GM12878 (cell line): ENCODE measurements at regions not wholly inside any gene's neighbourhood (a gene's known extent, or its start where the extent isn't known, plus 50 kb on each side); places are given as distances from the start of the nearest gene placed in this dataset.

Experiments used
- ATAC-seq: fragments of 200-7000 bp; cut with Tn5 transposase; 3 replicates; pipeline ENCODE4 v1.9.1; 2020; ENCODE audit warnings: mild to moderate bottlenecking, moderate library complexity
- BruUV-seq: library from RNA; stranded (reverse); fragments of 400-500 nt; replicated peaks from 2 replicates; lab custom pipeline; 2021; lab: Mats Ljungman, UMichigan
- CTCF ChIA-PET: fragments of 300-600 bp; sonication (Branson Sonifier 250); formaldehyde crosslinking; extraction: SDS; loops from one replicate; lab custom pipeline; 2021; ENCODE audit warnings: inconsistent platforms; lab: Yijun Ruan, JAX
- POLR2A ChIA-PET: fragments of 350-600 bp; formaldehyde crosslinking; extraction: SDS; loops from one replicate; lab custom pipeline; 2021; ENCODE audit warnings: inconsistent platforms; lab: Charles Lee
- RAD21 ChIA-PET: fragments of 300-600 bp; sonication (Branson Sonifier 250); formaldehyde crosslinking; loops from one replicate; lab custom pipeline; 2023; ENCODE audit warnings: antibody characterized with exemption; ENCODE audit not compliant: unreplicated experiment; lab: Charles Lee
- SMC1A ChIA-PET: fragments of 300-600 bp; sonication (Branson Sonifier 250); formaldehyde crosslinking; loops from one replicate; lab custom pipeline; 2023; ENCODE audit not compliant: unreplicated experiment, uncharacterized antibody; lab: Charles Lee
- DNase-seq: peaks from one replicate; pipeline ENCODE4 v3.0.0-alpha.2; 2011; ENCODE audit warnings: low read depth, low spot score
- FAIRE-seq: peaks from 3 replicates; lab custom pipeline; 2011; peaks lifted over from hg19 to GRCh38; lab: Jason Lieb, UNC
- H2AFZ ChIP-seq: 2 replicates; pipeline ENCODE4 v1.6.0; 2011; ENCODE audit warnings: low read depth, low read length, control low read depth; ENCODE audit not compliant: control insufficient read depth
- H3K27ac ChIP-seq: 2 replicates; pipeline ENCODE4 v1.5.1; 2011; ENCODE audit warnings: control low read depth; ENCODE audit not compliant: control insufficient read depth, insufficient read depth
- H3K27me3 ChIP-seq, 2 experiments: replicated peaks in 1 of 2; 2 replicates each; pipeline versions ENCODE4 v1.6.0 to v1.6.1; 2011; ENCODE audit warnings: low read length in 1 of 2; ENCODE audit not compliant: control insufficient read depth in 2 of 2, insufficient read depth in 2 of 2
- H3K36me3 ChIP-seq, 2 experiments: 2 replicates each; pipeline ENCODE4 v1.5.1; 2011; ENCODE audit warnings: low read length in 1 of 2; ENCODE audit not compliant: control insufficient read depth in 2 of 2, insufficient read depth in 2 of 2
- H3K4me1 ChIP-seq: 2 replicates; pipeline ENCODE4 v1.6.1; 2011; ENCODE audit warnings: mild to moderate bottlenecking, low read length, moderate library complexity, mixed read lengths; ENCODE audit not compliant: control insufficient read depth, insufficient read depth
- H3K4me2 ChIP-seq: 2 replicates; pipeline ENCODE4 v1.6.0; 2011; ENCODE audit warnings: control low read depth; ENCODE audit not compliant: control insufficient read depth, insufficient read depth
- H3K4me3 ChIP-seq: fragments of 200-600 bp; sonication (generic); 2 replicates; pipeline ENCODE4 v1.5.1; 2016
- H3K79me2 ChIP-seq: 2 replicates; pipeline ENCODE4 v1.6.0; 2011; ENCODE audit warnings: low read length; ENCODE audit not compliant: control insufficient read depth, insufficient read depth
- H3K9ac ChIP-seq: 2 replicates; pipeline ENCODE4 v1.8.0; 2011; ENCODE audit warnings: low read length, control low read depth, mixed read lengths; ENCODE audit not compliant: control insufficient read depth, insufficient read depth
- H3K9me3 ChIP-seq: replicated peaks from 3 replicates; pipeline ENCODE4 v1.5.1; 2011; ENCODE audit warnings: mild to moderate bottlenecking, low read length; ENCODE audit not compliant: control insufficient read depth, insufficient read depth
- H4K20me1 ChIP-seq: 2 replicates; pipeline ENCODE4 v1.6.0; 2011; ENCODE audit not compliant: control insufficient read depth, insufficient read depth
- ATF7 ChIP-seq: fragments of 450-650 bp; IDR thresholded peaks from 2 replicates; pipeline ENCODE4 v1.6.1; 2016; ENCODE audit warnings: low read depth, mild to moderate bottlenecking
- CEBPB ChIP-seq, 2 experiments: fragments of 150-350 bp in 1 of 2; IDR thresholded peaks; 2 replicates each; pipeline ENCODE4 v1.6.1; 2012 to 2014; ENCODE audit warnings: low read depth in 2 of 2, low read length in 2 of 2, borderline replicate concordance in 1 of 2, inconsistent platforms in 1 of 2
- KAT2A ChIP-seq: conservative IDR thresholded peaks from 2 replicates; pipeline ENCODE4 v1.6.1; 2011; ENCODE audit warnings: low read depth, low read length; ENCODE audit not compliant: control insufficient read depth
- MTA2 ChIP-seq: fragments of 450-650 bp; IDR thresholded peaks from 2 replicates; pipeline ENCODE4 v1.6.1; 2016; ENCODE audit warnings: low read depth, mild to moderate bottlenecking, moderate library complexity
- NFIC ChIP-seq: IDR thresholded peaks from 2 replicates; pipeline ENCODE4 v1.6.1; 2012; ENCODE audit warnings: low read depth, mild to moderate bottlenecking, inconsistent platforms, low read length, moderate library complexity
- NR2C2 ChIP-seq: IDR thresholded peaks from 2 replicates; pipeline ENCODE4 v1.6.1; 2011; ENCODE audit warnings: borderline replicate concordance, low read depth; ENCODE audit not compliant: control insufficient read depth, insufficient read length
- NRF1 ChIP-seq: conservative IDR thresholded peaks from 2 replicates; pipeline ENCODE4 v1.6.1; 2011; ENCODE audit warnings: mild to moderate bottlenecking, low read depth, low read length, improper control_type of control experiment
- SMAD1 ChIP-seq: fragments of 450-650 bp; IDR thresholded peaks from 2 replicates; pipeline ENCODE4 v1.6.1; 2018; ENCODE audit warnings: mild to moderate bottlenecking, low read depth; ENCODE audit not compliant: partially characterized antibody
- WRNIP1 ChIP-seq: IDR thresholded peaks from 2 replicates; pipeline ENCODE4 v1.6.1; 2011; ENCODE audit warnings: low read depth, low read length, improper control_type of control experiment, borderline replicate concordance
- YBX1 ChIP-seq: fragments of 450-650 bp; IDR thresholded peaks from 2 replicates; pipeline ENCODE4 v1.6.1; 2016; ENCODE audit warnings: antibody characterized with exemption
- ZNF384 ChIP-seq: IDR thresholded peaks from 2 replicates; pipeline ENCODE4 v1.6.1; 2012; ENCODE audit warnings: low read depth, mild to moderate bottlenecking, low read length, improper control_type of control experiment, borderline replicate concordance
- WGBS: methylation state at CpG from one replicate; pipeline ENCODE4 v1.1.6; 2016; ENCODE audit warnings: low lambda C conversion rate; ENCODE audit not compliant: insufficient replicate concordance, insufficient coverage; ENCODE audit errors: missing lambda C conversion rate; 5-methylcytosine and 5-hydroxymethylcytosine counted together
- in situ Hi-C: fragments of 300-500 bp; cut with MboI; formaldehyde crosslinking; loops from 9 replicates; pipeline ENCODE4 v1.14.3; 2018; ENCODE audit warnings: mixed read lengths
- intact Hi-C: fragments of 100-400 bp; cut with micrococcal nuclease; formaldehyde crosslinking; loops from one replicate; pipeline ENCODE4 v1.14.2; 2022; ENCODE audit not compliant: unreplicated experiment
- TF ChIP-seq, protein P1 (sequence below): fragments of 450-650 bp; formaldehyde crosslinking; IDR thresholded peaks from 2 replicates; pipeline ENCODE4 v1.5.0; 2022; ENCODE audit warnings: mild to moderate bottlenecking, missing genetic modification characterization
- TF ChIP-seq, protein P2 (sequence below): fragments of 450-650 bp; IDR thresholded peaks from 2 replicates; pipeline ENCODE4 v1.6.1; 2017; ENCODE audit warnings: mild to moderate bottlenecking, low read depth, inconsistent platforms; ENCODE audit not compliant: poor library complexity, severe bottlenecking

DNA sequence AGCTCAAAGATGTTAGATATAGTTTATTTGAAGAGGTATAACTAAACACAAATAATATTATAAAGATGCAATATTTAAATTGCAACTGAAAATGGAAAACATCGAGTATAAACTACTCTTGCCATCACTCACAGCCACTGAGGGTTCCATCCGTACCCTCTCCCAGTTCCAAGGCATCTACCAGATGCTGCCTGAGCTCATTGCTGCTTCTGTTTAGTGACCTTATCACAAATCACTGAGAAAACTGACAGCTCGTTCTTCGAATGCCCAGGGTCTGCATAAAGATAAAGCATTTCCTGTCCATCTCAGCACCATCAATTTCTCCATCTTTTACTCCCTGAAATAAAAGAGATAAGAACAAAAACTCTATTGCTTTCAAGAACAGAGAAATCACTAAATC lies 391.7 kb upstream of the NWD2 start (continued):
- TF ChIP-seq, protein P1, sequence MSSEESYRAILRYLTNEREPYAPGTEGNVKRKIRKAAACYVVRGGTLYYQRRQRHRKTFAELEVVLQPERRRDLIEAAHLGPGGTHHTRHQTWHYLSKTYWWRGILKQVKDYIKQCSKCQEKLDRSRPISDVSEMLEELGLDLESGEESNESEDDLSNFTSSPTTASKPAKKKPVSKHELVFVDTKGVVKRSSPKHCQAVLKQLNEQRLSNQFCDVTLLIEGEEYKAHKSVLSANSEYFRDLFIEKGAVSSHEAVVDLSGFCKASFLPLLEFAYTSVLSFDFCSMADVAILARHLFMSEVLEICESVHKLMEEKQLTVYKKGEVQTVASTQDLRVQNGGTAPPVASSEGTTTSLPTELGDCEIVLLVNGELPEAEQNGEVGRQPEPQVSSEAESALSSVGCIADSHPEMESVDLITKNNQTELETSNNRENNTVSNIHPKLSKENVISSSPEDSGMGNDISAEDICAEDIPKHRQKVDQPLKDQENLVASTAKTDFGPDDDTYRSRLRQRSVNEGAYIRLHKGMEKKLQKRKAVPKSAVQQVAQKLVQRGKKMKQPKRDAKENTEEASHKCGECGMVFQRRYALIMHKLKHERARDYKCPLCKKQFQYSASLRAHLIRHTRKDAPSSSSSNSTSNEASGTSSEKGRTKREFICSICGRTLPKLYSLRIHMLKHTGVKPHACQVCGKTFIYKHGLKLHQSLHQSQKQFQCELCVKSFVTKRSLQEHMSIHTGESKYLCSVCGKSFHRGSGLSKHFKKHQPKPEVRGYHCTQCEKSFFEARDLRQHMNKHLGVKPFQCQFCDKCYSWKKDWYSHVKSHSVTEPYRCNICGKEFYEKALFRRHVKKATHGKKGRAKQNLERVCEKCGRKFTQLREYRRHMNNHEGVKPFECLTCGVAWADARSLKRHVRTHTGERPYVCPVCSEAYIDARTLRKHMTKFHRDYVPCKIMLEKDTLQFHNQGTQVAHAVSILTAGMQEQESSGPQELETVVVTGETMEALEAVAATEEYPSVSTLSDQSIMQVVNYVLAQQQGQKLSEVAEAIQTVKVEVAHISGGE (CRISPR knock-in tag) = no peak

GRCh38 chr4:36854554-36854953 lies 390.0 kb upstream of the NWD2 start:
- no TSS peak for BruUV-seq
- SMC1A ChIA-PET = interaction anchor here (1.0 to 1.3 kb wide), 2 partner anchors 9 to 79 kb away, joined by 3 to 5 read pairs; no protein-coding TSS in a partner anchor
- FAIRE-seq = no peak
- TF ChIP-seq SMAD1 (no peak), CEBPB (IDR thresholded peaks at IDR 0.05; ENCODE audit: borderline replicate concordance in 1 of 2, low read depth in 2 of 2, low read length in 2 of 2) (no peak), NRF1 (no peak), ATF7 (peak; percentile 63; the same call in 1 of the 2 replicates), ZNF384 (no peak), NR2C2 (no peak), NFIC (no peak), MTA2 (peak; percentile 31; the same call in 1 of the 2 replicates), KAT2A (no peak), WRNIP1 (no peak), YBX1 (no peak)
- TF ChIP-seq, protein P2, sequence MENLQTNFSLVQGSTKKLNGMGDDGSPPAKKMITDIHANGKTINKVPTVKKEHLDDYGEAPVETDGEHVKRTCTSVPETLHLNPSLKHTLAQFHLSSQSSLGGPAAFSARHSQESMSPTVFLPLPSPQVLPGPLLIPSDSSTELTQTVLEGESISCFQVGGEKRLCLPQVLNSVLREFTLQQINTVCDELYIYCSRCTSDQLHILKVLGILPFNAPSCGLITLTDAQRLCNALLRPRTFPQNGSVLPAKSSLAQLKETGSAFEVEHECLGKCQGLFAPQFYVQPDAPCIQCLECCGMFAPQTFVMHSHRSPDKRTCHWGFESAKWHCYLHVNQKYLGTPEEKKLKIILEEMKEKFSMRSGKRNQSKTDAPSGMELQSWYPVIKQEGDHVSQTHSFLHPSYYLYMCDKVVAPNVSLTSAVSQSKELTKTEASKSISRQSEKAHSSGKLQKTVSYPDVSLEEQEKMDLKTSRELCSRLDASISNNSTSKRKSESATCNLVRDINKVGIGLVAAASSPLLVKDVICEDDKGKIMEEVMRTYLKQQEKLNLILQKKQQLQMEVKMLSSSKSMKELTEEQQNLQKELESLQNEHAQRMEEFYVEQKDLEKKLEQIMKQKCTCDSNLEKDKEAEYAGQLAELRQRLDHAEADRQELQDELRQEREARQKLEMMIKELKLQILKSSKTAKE = peak; percentile 90
- TF ChIP-seq, protein P1 (CRISPR knock-in tag) = no peak

More at GRCh38 chr4:36854554-36854953, 390.0 kb upstream of the NWD2 start:
- intact Hi-C loops = no loop called here
- Histone ChIP-seq H3K36me3 (no peaks in the 10 kb centered on the region), H3K9me3 (no peaks in the 10 kb centered on the region), H3K9ac (no peak overlapping the region), H3K27me3 (no peaks in the 10 kb centered on the region), H3K27ac (no peak overlapping the region), H3K4me1 (no peaks in the 10 kb centered on the region), H4K20me1 (no peaks in the 10 kb centered on the region), H3K4me2 (no peak overlapping the region), H3K79me2 (no peaks in the 10 kb centered on the region), H3K4me3 (no peak overlapping the region), H2AFZ (no peak overlapping the region)
- ChIA-PET POLR2A (no interaction called here), CTCF (no interaction called here), RAD21 (interaction anchor here (1.0 to 1.2 kb wide), 2 partner anchors 15 to 303 kb away, joined by 3 to 4 read pairs; no protein-coding TSS in a partner anchor)
- 9% methylated on average over 5 of the region's 5 CpGs for WGBS
- DNase-seq = no peak
- in situ Hi-C loops = no loop called here
- ATAC-seq = peak; percentile 95
